Loucy (cell line): ENCODE measurements at regions not wholly inside any gene's neighbourhood (a gene's known extent, or its start where the extent isn't known, plus 50 kb on each side); places are given as distances from the start of the nearest gene placed in this dataset.

Source experiments
- H2AFZ ChIP-seq: fragments of 200-600 bp; sonication (generic); 2 replicates; pipeline ENCODE4 v1.6.0; 2016; ENCODE audit warnings: antibody characterized with exemption, mild to moderate bottlenecking, low read length, moderate library complexity
- H3F3A ChIP-seq: fragments of 200-600 bp; 2 replicates; pipeline ENCODE4 v1.6.0; 2016; ENCODE audit warnings: antibody characterized with exemption, low read depth, mild to moderate bottlenecking
- H3K27me3 ChIP-seq: fragments of 200-600 bp; sonication (generic); 2 replicates; pipeline ENCODE4 v1.6.1; 2014; ENCODE audit warnings: low read length, mild to moderate bottlenecking; ENCODE audit not compliant: insufficient read depth, poor library complexity, severe bottlenecking
- H3K36me3 ChIP-seq: fragments of 200-600 bp; sonication (generic); 2 replicates; pipeline ENCODE4 v1.6.1; 2016; ENCODE audit warnings: low read length; ENCODE audit not compliant: insufficient read depth
- H3K4me1 ChIP-seq: fragments of 200-600 bp; sonication (generic); 2 replicates; pipeline ENCODE4 v1.5.1; 2014; ENCODE audit warnings: low read length, mild to moderate bottlenecking; ENCODE audit not compliant: insufficient read depth, poor library complexity, severe bottlenecking
- H3K4me2 ChIP-seq: fragments of 200-600 bp; sonication (generic); 2 replicates; pipeline ENCODE4 v1.6.0; 2014; ENCODE audit warnings: antibody characterized with exemption, low read length, low read depth, mild to moderate bottlenecking; ENCODE audit not compliant: poor library complexity, severe bottlenecking
- H3K4me3 ChIP-seq: fragments of 200-600 bp; sonication (generic); 2 replicates; pipeline ENCODE4 v1.5.1; 2014; ENCODE audit warnings: low read length, mild to moderate bottlenecking, mixed read lengths; ENCODE audit not compliant: poor library complexity, severe bottlenecking
- H3K79me2 ChIP-seq: fragments of 200-600 bp; sonication (generic); 2 replicates; pipeline ENCODE4 v1.6.1; 2014; ENCODE audit warnings: low read length; ENCODE audit not compliant: insufficient read depth
- H3K9ac ChIP-seq: fragments of 200-600 bp; sonication (generic); 2 replicates; pipeline ENCODE4 v1.6.0; 2014; ENCODE audit warnings: mild to moderate bottlenecking, low read depth, low read length, moderate library complexity; ENCODE audit not compliant: poor library complexity, severe bottlenecking
- H3K9me2 ChIP-seq: fragments of 200-600 bp; sonication (generic); replicated peaks from 2 replicates; pipeline ENCODE4 v1.6.1; 2016; ENCODE audit warnings: low read depth, low read length, mixed read lengths
- H3K9me3 ChIP-seq: fragments of 200-600 bp; sonication (generic); 2 replicates; pipeline ENCODE4 v1.6.1; 2014; ENCODE audit warnings: mild to moderate bottlenecking, antibody characterized with exemption, low read length, low read depth; ENCODE audit not compliant: insufficient read depth
- H4K20me1 ChIP-seq: fragments of 200-600 bp; sonication (generic); 2 replicates; pipeline ENCODE4 v1.6.0; 2014; ENCODE audit warnings: antibody characterized with exemption, low read length, mild to moderate bottlenecking; ENCODE audit not compliant: insufficient read depth, poor library complexity, severe bottlenecking
- CTCF ChIP-seq: fragments of 200-600 bp; sonication (generic); conservative IDR thresholded peaks from 2 replicates; pipeline ENCODE4 v1.5.1; 2014; ENCODE audit warnings: mild to moderate bottlenecking, antibody characterized with exemption, low read length
- EZH2phosphoT487 ChIP-seq: fragments of 200-600 bp; IDR thresholded peaks from 2 replicates; pipeline ENCODE4 v1.6.1; 2018; ENCODE audit warnings: antibody characterized with exemption, mild to moderate bottlenecking, moderate library complexity, borderline replicate concordance

GRCh38 chrX:45811326-45811725 is 610.6 kb upstream of the DIPK2B start:
- Histone ChIP-seq H2AFZ (no peak overlapping the region), H3K27me3 (no peaks in the 10 kb centered on the region), H3K9me2 (no peaks in the 10 kb centered on the region), H3K9me3 (no peaks in the 10 kb centered on the region), H3K79me2 (no peaks in the 10 kb centered on the region), H3K4me1 (peaks cover 10% of the 10 kb centered on the region), H4K20me1 (no peaks in the 10 kb centered on the region), H3K4me2 (no peak overlapping the region), H3K36me3 (no peaks in the 10 kb centered on the region), H3K4me3 (no peak overlapping the region), H3K9ac (no peak overlapping the region), H3F3A (no peaks in the 10 kb centered on the region)
- TF ChIP-seq CTCF: no peak
- TF ChIP-seq EZH2phosphoT487: no peak

GRCh38 chrX:45807572-45808425 is 607.1 kb upstream of the DIPK2B start:
- no peaks in the 10 kb centered on the region for H3K9me2 ChIP-seq
- H3K4me3 ChIP-seq: no peak overlapping the region
- no peak overlapping the region for H3K4me2 ChIP-seq
- no peaks in the 10 kb centered on the region for H3F3A ChIP-seq
- H3K9me3 ChIP-seq: no peaks in the 10 kb centered on the region
- no peaks in the 10 kb centered on the region for H3K79me2 ChIP-seq
- no peaks in the 10 kb centered on the region for H3K27me3 ChIP-seq
- no peak overlapping the region for H2AFZ ChIP-seq
- H3K36me3 ChIP-seq: no peaks in the 10 kb centered on the region
- peak overlapping the region; percentile 50 for H3K9ac ChIP-seq
- H4K20me1 ChIP-seq: no peaks in the 10 kb centered on the region
- peaks cover 13% of the 10 kb centered on the region for H3K4me1 ChIP-seq
- TF ChIP-seq EZH2phosphoT487: no peak
- no peak for TF ChIP-seq CTCF

GRCh38 chrX:45806410-45807121 is 605.9 kb upstream of the DIPK2B start:
- Histone ChIP-seq H3K4me2 (peak overlapping the region; percentile 67), H3K4me3 (peak overlapping the region; percentile 69), H3K9me2 (no peaks in the 10 kb centered on the region), H3K36me3 (no peaks in the 10 kb centered on the region), H3K79me2 (no peaks in the 10 kb centered on the region), H4K20me1 (no peaks in the 10 kb centered on the region), H2AFZ (0 out of 2 replicates have a peak overlapping the region, but pooled peaks have one; percentile 44), H3F3A (no peaks in the 10 kb centered on the region), H3K9ac (peak overlapping the region; percentile 50), H3K4me1 (peaks cover 13% of the 10 kb centered on the region), H3K9me3 (no peaks in the 10 kb centered on the region), H3K27me3 (no peaks in the 10 kb centered on the region)
- no peak for TF ChIP-seq CTCF
- TF ChIP-seq EZH2phosphoT487: no peak
